ENCODE measurements at regions not wholly inside any gene's neighbourhood (a gene's known extent, or its start where the extent isn't known, plus 50 kb on each side); places are given as distances from the start of the nearest gene placed in this dataset.
"Not testable (repeated sequence)": the region's sequence is repeated elsewhere in the genome, so short reads cannot be mapped to it uniquely, and the experiment has no call there.

GRCh38 chr6:144360401-144360800 lies 75.3 kb downstream of the UTRN start:
- no peak for DNase-seq

DNA sequence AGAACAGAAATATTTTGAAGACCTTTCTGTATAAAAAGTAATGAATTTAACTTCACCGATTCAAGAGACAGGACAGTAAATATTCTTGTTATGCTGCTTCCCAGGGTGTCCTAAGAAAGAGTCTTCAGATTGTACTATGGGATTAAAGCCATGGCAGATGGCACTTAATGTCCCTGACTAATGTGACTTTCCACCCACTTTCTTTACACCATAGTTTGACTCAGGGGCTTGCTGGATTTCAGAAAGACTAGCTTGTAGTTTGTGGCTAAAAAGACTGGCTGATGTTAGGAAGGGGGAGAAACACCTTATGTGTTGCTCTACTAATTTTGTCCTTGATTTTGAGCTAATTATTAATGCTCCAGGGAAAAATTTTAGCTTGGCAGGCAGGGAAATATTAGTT lies 75.9 kb downstream of the UTRN start:
- no peak for DNase-seq

DNA sequence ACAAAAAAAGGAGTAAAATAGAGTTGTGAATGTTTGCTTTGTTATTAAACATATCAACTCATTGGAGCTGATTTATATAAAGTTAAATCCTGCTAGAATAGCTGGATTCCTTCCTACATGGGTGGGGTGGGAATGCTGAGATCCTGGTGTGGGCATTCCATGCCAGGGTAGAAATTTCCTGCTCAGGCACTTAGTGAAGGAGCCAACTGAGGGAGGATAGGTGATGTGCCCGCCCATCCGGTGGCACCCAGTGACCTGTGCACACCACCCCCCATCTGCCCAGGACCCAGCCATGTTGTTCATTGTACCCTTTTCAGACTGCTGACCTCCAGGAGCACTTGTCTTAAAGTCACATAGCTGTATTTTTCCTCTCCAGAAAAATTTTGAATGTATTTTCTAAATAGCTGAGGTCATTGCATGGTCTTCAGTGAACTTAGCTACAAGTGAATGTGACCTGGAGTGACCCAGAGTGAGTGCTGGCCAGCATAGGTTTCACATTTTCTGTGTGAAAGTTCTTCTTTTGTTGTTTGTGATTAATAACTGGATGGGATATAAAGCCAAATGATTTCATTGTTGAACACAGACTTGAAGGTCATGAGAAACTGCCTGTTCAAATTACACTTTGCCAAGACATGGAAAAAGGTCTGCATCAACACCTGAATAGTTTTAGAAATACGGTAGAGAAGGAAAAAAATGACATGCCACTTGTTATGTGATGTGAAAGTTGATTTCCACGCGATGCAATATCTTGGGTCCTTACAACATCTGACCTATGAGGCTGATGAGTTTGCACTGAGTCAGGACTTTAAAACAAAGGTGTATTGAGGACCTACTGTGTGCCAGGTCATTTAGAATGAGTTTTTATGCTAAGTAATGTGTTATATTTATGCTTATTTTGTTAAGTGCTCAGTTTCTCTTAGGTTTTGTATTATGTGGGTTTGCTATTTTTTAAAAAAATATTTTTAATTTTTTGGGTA lies 77.2 kb downstream of the UTRN start:
- no peak for DNase-seq

- DNase-seq, result no peak
Observed at GRCh38 chr6:144364208-144364720, 79.1 kb downstream of the UTRN start.

GRCh38 chr6:144364782-144365181 lies 79.6 kb downstream of the UTRN start:
- no peak for DNase-seq

- no peak for DNase-seq
Observed at GRCh38 chr6:144365271-144365670, 80.1 kb downstream of the UTRN start.

DNA sequence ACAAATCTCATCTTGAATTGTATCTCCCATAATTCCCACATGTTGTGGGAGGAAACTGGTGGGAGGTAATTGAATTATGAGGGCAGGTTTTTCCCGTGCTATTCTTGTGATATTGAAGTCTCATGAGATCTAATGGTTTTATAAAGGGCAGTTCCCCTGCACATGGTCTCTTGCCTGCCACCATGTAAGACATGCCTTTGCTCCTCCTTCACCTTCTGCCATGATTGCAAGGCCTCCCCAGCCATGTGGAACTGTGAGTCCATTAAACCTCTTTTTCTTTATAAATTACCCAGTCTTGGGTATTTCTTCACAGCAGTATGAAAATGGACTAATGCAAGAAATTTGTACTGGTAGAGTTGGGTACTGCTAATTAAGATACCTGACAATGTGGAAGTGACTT lies 84.6 kb downstream of the UTRN start:
- not testable (repeated sequence) for DNase-seq

- no peak for DNase-seq
Observed at GRCh38 chr6:144372116-144372515, 87.0 kb downstream of the UTRN start.

DNA sequence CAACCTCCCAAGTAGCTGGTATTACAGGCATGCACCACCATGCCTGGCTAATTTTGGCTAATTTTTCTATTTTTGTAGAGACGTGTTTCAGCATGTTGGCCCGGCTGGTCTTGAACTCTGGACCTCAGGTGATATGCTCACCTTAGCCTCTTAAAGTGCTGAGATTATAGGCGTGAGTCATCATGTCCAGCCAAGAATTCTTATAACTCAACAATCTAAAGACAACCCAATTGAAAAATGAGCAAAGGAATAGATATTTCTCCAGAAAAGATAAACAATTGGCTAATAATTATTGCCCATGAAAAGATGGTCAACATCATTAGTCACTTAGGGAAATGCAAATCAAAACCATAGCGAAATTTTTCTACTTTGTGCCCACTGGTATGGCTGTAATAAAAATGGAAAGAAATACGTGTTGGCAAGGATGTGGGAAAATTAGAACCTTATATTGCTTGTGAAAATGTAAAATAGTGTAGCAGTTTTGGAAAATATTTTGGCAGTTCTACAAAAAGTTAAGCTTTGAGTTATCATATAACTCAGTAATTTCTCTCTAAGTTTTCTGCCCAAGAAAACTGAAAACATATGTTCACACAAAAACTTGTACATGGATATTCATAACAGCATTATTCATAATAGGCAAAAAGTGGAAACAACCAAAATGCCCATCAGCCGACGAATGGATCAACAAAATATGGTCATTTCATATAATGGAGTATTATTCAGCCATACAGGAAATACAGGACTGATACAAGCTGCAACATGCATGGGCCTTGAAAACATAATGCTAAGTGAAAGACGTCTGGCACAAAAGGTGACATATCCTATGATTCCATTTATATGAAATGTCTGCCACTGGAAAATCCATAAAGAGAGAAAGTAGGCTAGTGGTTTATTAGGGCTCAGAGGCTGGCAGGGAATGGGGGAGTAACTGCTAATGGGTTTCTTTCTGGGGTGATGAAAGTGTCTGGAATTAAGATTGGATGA lies 87.8 kb downstream of the UTRN start:
- DNase-seq, result no peak

DNA sequence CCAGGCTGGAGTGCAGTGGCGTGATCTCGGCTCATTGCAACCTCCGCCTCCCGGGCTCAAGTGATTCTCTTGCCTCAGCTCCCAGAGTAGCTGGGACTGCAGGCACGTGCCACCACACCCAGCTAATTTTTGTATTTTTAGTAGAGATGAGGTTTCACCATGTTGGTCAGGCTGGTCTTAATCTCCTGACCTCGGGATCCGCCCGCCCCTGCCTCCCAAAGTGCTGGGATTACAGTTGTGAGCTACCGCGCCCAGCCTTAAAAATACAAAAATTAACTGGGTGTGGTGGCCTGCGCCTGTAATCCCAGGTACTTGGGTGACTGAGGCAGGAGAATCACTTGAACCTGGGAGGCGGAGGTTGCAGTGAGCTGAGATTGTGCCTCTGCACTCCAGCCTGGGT lies 89.4 kb downstream of the UTRN start:
- not testable (repeated sequence) for DNase-seq

DNA sequence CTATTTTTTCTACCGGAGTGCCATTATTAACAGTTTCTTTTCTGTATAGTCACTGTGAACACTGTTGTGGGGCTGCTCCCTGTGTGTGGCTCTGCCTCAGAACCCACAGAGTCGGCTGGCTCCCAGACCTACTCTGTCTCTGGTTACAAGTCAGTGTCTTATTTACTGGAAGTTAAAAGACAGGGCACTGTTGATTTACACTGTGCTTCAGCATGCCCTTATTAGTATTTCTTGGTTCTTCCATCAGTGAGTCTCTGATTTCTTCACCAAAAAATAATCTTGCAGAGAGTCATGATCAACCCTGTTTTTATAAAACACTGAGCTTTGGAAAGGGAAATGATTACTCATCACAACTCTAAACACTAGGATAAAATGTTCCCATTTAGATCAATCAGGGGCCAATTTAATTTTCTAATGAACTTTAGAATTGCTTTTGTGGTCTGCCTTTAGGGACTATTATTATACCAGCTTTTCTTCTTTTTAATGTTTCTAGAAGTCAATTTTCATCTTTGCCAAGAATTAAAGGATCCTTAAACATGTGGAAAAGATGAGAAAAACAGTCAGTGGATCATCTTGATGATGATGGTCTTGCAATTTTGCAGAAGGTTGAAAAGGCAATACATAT lies 92.6 kb downstream of the UTRN start:
- DNase-seq, result no peak

DNA sequence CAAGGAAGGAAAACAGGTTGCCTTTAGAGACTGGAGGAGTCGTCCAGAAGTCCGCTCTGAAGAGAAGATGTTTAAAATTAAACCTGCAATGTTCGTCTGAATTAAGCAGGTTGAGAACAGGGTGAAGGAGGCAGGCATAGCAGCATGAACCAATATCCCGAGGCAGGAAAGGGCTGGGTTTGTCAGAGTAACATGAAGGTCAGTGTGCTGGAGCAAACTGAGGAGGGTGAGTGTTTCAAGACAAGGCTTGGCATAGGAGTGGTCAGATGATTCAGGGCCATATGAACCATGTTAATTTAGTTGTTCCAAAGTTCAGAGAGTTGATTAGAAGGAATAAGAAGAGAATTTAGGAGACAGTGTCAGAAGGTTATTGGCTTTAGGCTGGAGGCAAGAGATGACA lies 93.3 kb downstream of the UTRN start:
- no peak for DNase-seq

- no peak for DNase-seq
Observed at GRCh38 chr6:144379356-144379755, 94.2 kb downstream of the UTRN start.

- not testable (repeated sequence) for DNase-seq
Observed at GRCh38 chr6:144381499-144381898, 96.4 kb downstream of the UTRN start.

- no peak for DNase-seq
Observed at GRCh38 chr6:144383336-144383735, 98.2 kb downstream of the UTRN start.

GRCh38 chr6:144384427-144384826 lies 99.3 kb downstream of the UTRN start:
- no peak for DNase-seq

DNA sequence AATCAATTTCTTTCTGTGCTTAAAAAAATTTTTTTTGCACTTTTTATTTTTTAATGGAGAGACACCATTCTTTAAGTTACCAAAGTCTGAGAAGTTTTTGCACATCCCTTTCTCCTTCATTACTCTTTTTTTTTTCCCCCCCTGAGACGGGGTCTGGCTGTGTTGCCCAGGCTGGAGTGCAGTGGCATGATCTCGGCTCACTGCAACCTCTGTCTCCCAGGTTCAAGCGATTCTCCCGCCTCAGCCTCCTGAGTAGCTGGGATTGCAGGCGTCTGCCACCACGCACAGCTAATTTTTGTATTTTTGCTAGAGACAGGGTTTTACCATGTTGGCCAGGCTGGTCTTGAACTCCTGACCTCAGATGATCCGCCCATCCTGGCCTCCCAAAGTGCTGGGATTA lies 104.3 kb downstream of the UTRN start:
- not testable (repeated sequence) for DNase-seq

DNA sequence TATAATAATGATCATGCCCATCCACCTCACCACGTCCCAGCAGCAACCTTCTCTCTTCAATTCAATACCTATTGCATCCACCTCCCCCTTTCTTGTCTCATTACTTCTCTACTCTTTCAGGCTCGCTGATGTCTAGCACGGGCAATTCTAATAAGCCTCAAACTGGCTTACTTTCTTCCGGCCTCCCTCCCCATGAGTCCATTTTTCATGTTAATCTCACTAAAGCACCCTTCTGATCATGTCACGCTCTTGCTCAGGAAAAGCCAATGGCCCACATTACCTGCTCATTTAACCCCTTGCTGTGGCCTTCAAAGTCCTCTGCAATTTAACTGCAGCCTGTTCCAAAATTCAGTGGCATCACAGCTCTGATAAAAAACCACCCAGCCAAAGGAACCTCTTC lies 105.1 kb downstream of the UTRN start:
- DNase-seq, result no peak

GRCh38 chr6:144390886-144391285 lies 105.8 kb downstream of the UTRN start:
- no peak for DNase-seq

DNA sequence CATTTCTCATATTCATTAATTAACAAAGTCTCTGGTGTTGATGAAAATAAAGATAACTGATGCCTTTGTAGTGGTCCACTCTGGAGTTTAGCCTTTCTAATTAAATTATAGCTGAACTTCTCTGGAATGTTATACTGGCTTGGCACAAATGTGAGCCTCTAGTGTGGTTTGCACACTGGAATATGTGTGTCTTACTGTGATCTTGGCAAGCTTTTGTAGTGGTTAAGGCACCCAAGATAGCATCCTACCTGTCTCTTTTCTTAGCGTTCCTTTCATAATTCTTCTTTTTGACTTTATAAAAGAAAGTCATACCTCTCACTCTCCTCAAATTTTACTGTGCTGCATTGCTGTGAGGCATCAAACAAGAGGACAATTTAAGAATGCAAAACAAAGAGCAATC lies 107.4 kb downstream of the UTRN start:
- DNase-seq, result no peak

DNA sequence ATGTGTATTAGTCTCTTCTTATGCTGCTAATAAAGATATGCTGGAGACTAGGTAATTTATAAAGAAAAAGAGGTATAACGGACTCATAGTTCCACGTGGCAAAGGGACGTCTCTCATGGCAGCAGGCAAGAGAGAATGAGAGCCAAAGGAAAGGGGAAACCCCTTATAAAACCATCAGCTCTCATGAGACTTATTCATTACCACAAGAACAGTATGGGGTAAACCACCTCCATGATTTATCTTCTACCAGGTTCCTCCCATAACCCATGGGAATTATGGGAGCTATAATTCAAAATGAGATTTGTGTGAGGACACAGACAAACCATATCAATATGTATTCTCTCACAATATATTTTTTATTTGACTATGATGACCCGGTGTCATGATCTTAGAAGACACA lies 109.1 kb downstream of the UTRN start:
- DNase-seq, result no peak

DNA sequence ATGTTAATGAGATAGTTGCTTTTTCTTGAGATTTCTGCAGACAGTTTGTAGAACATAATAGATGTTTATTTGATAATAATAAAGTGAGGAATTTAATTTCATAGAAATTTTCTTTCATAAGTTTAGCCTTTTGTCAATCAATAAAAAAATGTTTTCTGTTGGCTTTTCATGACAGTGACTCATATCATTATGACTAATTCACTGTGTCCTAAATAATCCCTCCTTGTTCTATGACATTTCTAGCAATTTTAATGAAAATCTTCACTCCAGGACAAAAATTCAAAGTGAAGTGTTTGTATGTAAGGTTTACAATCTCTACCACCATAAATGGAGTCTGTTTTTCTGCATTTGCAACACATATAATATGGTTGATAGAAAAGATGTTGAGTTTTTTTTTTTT lies 109.9 kb downstream of the UTRN start:
- DNase-seq, result no peak

- DNase-seq, result no peak
Observed at GRCh38 chr6:144395826-144396225, 110.7 kb downstream of the UTRN start.
